ENCODE measurements at regions not wholly inside any gene's neighbourhood (a gene's known extent, or its start where the extent isn't known, plus 50 kb on each side); places are given as distances from the start of the nearest gene placed in this dataset.

GRCh38 chr3:40869013-40869412, 330.3 kb upstream of the CTNNB1 start:
- H3K27me3 ChIP-seq (ENCODE audit: insufficient read depth, low read length) = peaks cover 4% of the 10 kb centered on the region
- Mint-ChIP-seq H3K36me3 (ENCODE audit: low read depth, unreplicated experiment) (no peaks in the 10 kb centered on the region), H3K9me3 (ENCODE audit: unreplicated experiment) (no peaks in the 10 kb centered on the region), H3K4me3 (ENCODE audit: unreplicated experiment) (no peak overlapping the region), H3K4me1 (ENCODE audit: low read depth, unreplicated experiment) (peaks cover 18% of the 10 kb centered on the region), H3K27me3 (ENCODE audit: low read depth, unreplicated experiment) (peaks cover 29% of the 10 kb centered on the region), H3K27ac (ENCODE audit: unreplicated experiment) (no peak overlapping the region)
- no peak for DNase-seq (ENCODE audit: low read depth)
- no peak overlapping the region for H3K4me2 ChIP-seq (ENCODE audit: low read length)
- H4K20me1 ChIP-seq (ENCODE audit: insufficient read depth, low read length) = no peaks in the 10 kb centered on the region
- H3K9ac ChIP-seq (ENCODE audit: low read length) = no peak overlapping the region
- TF ChIP-seq CTCF (IDR thresholded peaks at IDR 0.05; ENCODE audit: insufficient read depth, low read depth, low read length) (no peak), EZH2 (IDR thresholded peaks at IDR 0.05; ENCODE audit: insufficient read depth, low read length) (no peak)
- no peaks in the 10 kb centered on the region for H3K79me2 ChIP-seq (ENCODE audit: insufficient read depth, low read length)
- no peak overlapping the region for H2AFZ ChIP-seq (ENCODE audit: low read depth, low read length)
- no peaks in the 10 kb centered on the region for H3K36me3 ChIP-seq (ENCODE audit: insufficient read depth, low read length)
- H3K4me3 ChIP-seq (ENCODE audit: insufficient read depth, low read depth, low read length) = no peak overlapping the region
- no peaks in the 10 kb centered on the region for H3K9me3 ChIP-seq (ENCODE audit: insufficient read depth, low read depth, low read length)
- peaks cover 4% of the 10 kb centered on the region for H3K4me1 ChIP-seq (ENCODE audit: insufficient read depth, low read length)
- FAIRE-seq = no peak
- H3K27ac ChIP-seq (ENCODE audit: low read depth, low read length) = no peak overlapping the region

GRCh38 chr3:40869939-40870338, 329.4 kb upstream of the CTNNB1 start:
- Histone ChIP-seq H3K36me3 (ENCODE audit: insufficient read depth, low read length) (no peaks in the 10 kb centered on the region), H4K20me1 (ENCODE audit: insufficient read depth, low read length) (no peaks in the 10 kb centered on the region), H3K9ac (ENCODE audit: low read length) (no peak overlapping the region), H2AFZ (ENCODE audit: low read depth, low read length) (no peak overlapping the region), H3K9me3 (ENCODE audit: insufficient read depth, low read depth, low read length) (no peaks in the 10 kb centered on the region), H3K4me1 (ENCODE audit: insufficient read depth, low read length) (peaks cover 4% of the 10 kb centered on the region), H3K27ac (ENCODE audit: low read depth, low read length) (no peak overlapping the region), H3K4me3 (ENCODE audit: insufficient read depth, low read depth, low read length) (no peak overlapping the region), H3K79me2 (ENCODE audit: insufficient read depth, low read length) (no peaks in the 10 kb centered on the region), H3K27me3 (ENCODE audit: insufficient read depth, low read length) (no peaks in the 10 kb centered on the region), H3K4me2 (ENCODE audit: low read length) (no peak overlapping the region)
- no peak for DNase-seq (ENCODE audit: low read depth)
- H3K27ac Mint-ChIP-seq (ENCODE audit: unreplicated experiment) = no peak overlapping the region
- H3K4me1 Mint-ChIP-seq (ENCODE audit: low read depth, unreplicated experiment) = peaks cover 18% of the 10 kb centered on the region
- no peak for FAIRE-seq
- peaks cover 27% of the 10 kb centered on the region for H3K27me3 Mint-ChIP-seq (ENCODE audit: low read depth, unreplicated experiment)
- no peaks in the 10 kb centered on the region for H3K36me3 Mint-ChIP-seq (ENCODE audit: low read depth, unreplicated experiment)
- H3K9me3 Mint-ChIP-seq (ENCODE audit: unreplicated experiment) = no peaks in the 10 kb centered on the region
- no peak for TF ChIP-seq EZH2 (IDR thresholded peaks at IDR 0.05; ENCODE audit: insufficient read depth, low read length)
- TF ChIP-seq CTCF (IDR thresholded peaks at IDR 0.05; ENCODE audit: insufficient read depth, low read depth, low read length) = no peak
- H3K4me3 Mint-ChIP-seq (ENCODE audit: unreplicated experiment) = no peak overlapping the region

GRCh38 chr3:40871394-40871793, 327.9 kb upstream of the CTNNB1 start:
- H3K4me3 ChIP-seq (ENCODE audit: insufficient read depth, low read depth, low read length) = no peak overlapping the region
- no peaks in the 10 kb centered on the region for H3K36me3 ChIP-seq (ENCODE audit: insufficient read depth, low read length)
- FAIRE-seq (no peak), DNase-seq (ENCODE audit: low read depth) (no peak)
- H3K27me3 ChIP-seq (ENCODE audit: insufficient read depth, low read length) = no peaks in the 10 kb centered on the region
- H3K4me3 Mint-ChIP-seq (ENCODE audit: unreplicated experiment) = no peak overlapping the region
- no peak overlapping the region for H3K27ac ChIP-seq (ENCODE audit: low read depth, low read length)
- no peaks in the 10 kb centered on the region for H3K9me3 ChIP-seq (ENCODE audit: insufficient read depth, low read depth, low read length)
- TF ChIP-seq EZH2 (IDR thresholded peaks at IDR 0.05; ENCODE audit: insufficient read depth, low read length) (no peak), CTCF (IDR thresholded peaks at IDR 0.05; ENCODE audit: insufficient read depth, low read depth, low read length) (no peak)
- H3K9ac ChIP-seq (ENCODE audit: low read length) = no peak overlapping the region
- peaks cover 23% of the 10 kb centered on the region for H3K4me1 Mint-ChIP-seq (ENCODE audit: low read depth, unreplicated experiment)
- H3K9me3 Mint-ChIP-seq (ENCODE audit: unreplicated experiment) = no peaks in the 10 kb centered on the region
- H3K79me2 ChIP-seq (ENCODE audit: insufficient read depth, low read length) = no peaks in the 10 kb centered on the region
- no peak overlapping the region for H2AFZ ChIP-seq (ENCODE audit: low read depth, low read length)
- no peaks in the 10 kb centered on the region for H3K36me3 Mint-ChIP-seq (ENCODE audit: low read depth, unreplicated experiment)
- no peaks in the 10 kb centered on the region for H4K20me1 ChIP-seq (ENCODE audit: insufficient read depth, low read length)
- peaks cover 27% of the 10 kb centered on the region for H3K27me3 Mint-ChIP-seq (ENCODE audit: low read depth, unreplicated experiment)
- peaks cover 4% of the 10 kb centered on the region for H3K4me1 ChIP-seq (ENCODE audit: insufficient read depth, low read length)
- no peak overlapping the region for H3K27ac Mint-ChIP-seq (ENCODE audit: unreplicated experiment)
- no peak overlapping the region for H3K4me2 ChIP-seq (ENCODE audit: low read length)
